PFSK-1 (cell line): ENCODE measurements at regions not wholly inside any gene's neighbourhood (a gene's known extent, or its start where the extent isn't known, plus 50 kb on each side); places are given as distances from the start of the nearest gene placed in this dataset.

Experiments used
- FOXP2 ChIP-seq: optimal IDR thresholded peaks from 2 replicates; pipeline ENCODE3; 2011; ENCODE audit warnings: borderline replicate concordance, control low read depth, inconsistent platforms; ENCODE audit not compliant: insufficient read depth; ENCODE audit errors: extremely low read length, extremely low read depth
- POLR2AphosphoS5 ChIP-seq: IDR thresholded peaks from 2 replicates; pipeline ENCODE4 v1.6.1; 2012; ENCODE audit warnings: low read depth, mild to moderate bottlenecking, control low read depth, low read length, moderate library complexity
- SIN3A ChIP-seq: IDR thresholded peaks from 2 replicates; pipeline ENCODE4 v1.6.1; 2012; ENCODE audit warnings: mild to moderate bottlenecking, low read length, moderate library complexity, borderline replicate concordance; ENCODE audit not compliant: insufficient read depth
- TAF1 ChIP-seq: IDR thresholded peaks from 2 replicates; pipeline ENCODE4 v1.6.1; 2012; ENCODE audit warnings: low read length, control low read depth, borderline replicate concordance; ENCODE audit not compliant: insufficient read depth
- TF ChIP-seq, protein P1 (sequence below), 2 experiments: IDR thresholded peaks; 2 replicates each; pipeline versions ENCODE4 v1.6.1 to v1.8.0; 2011 to 2012; ENCODE audit warnings: low read depth in 2 of 2, low read length in 2 of 2, control low read depth in 1 of 2, inconsistent platforms in 1 of 2, mild to moderate bottlenecking in 1 of 2, moderate library complexity in 1 of 2; ENCODE audit not compliant: insufficient read depth in 1 of 2

DNA sequence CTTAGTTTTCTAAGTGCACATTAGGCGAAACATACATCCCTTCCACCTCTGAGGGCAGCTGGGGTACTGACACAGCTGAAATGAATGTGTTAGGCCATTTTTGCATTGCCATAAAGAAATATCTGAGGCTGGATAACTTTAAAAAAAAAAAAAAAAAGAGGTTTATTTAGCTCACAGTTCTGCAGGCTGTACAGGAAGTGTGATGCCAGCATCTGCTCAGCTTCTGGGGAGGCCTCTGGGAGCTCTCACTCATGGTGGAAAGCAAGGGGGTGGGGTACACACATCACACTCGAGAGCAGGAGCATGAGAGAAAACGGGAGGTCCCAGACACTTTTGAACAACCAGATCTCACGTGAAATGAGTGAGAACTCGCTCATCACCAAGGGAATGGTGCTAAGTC lies 158.1 kb downstream of the PSMG1 start:
- TF ChIP-seq, protein P1, sequence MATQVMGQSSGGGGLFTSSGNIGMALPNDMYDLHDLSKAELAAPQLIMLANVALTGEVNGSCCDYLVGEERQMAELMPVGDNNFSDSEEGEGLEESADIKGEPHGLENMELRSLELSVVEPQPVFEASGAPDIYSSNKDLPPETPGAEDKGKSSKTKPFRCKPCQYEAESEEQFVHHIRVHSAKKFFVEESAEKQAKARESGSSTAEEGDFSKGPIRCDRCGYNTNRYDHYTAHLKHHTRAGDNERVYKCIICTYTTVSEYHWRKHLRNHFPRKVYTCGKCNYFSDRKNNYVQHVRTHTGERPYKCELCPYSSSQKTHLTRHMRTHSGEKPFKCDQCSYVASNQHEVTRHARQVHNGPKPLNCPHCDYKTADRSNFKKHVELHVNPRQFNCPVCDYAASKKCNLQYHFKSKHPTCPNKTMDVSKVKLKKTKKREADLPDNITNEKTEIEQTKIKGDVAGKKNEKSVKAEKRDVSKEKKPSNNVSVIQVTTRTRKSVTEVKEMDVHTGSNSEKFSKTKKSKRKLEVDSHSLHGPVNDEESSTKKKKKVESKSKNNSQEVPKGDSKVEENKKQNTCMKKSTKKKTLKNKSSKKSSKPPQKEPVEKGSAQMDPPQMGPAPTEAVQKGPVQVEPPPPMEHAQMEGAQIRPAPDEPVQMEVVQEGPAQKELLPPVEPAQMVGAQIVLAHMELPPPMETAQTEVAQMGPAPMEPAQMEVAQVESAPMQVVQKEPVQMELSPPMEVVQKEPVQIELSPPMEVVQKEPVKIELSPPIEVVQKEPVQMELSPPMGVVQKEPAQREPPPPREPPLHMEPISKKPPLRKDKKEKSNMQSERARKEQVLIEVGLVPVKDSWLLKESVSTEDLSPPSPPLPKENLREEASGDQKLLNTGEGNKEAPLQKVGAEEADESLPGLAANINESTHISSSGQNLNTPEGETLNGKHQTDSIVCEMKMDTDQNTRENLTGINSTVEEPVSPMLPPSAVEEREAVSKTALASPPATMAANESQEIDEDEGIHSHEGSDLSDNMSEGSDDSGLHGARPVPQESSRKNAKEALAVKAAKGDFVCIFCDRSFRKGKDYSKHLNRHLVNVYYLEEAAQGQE (IDR thresholded peaks at IDR 0.05; ENCODE audit: insufficient read depth in 1 of 2, low read depth in 2 of 2, low read length in 2 of 2): no peak
- TF ChIP-seq FOXP2: no peak
- TF ChIP-seq TAF1: no peak
- no peak for TF ChIP-seq POLR2AphosphoS5
- no peak for TF ChIP-seq SIN3A
